Immature natural killer cell (primary cell): ENCODE measurements at regions not wholly inside any gene's neighbourhood (a gene's known extent, or its start where the extent isn't known, plus 50 kb on each side); places are given as distances from the start of the nearest gene placed in this dataset.

Experiments used
- DNase-seq, 3 donors: peaks; one replicate each; pipeline ENCODE4 v3.0.0; 2022; ENCODE audit warnings: mixed read lengths in 1 of 3
- H3K27ac Mint-ChIP-seq, 6 donors: one replicate each; pipeline ENCODE4 v1.8.0; 2020; ENCODE audit warnings: mixed read lengths in 6 of 6, mild to moderate bottlenecking in 5 of 6, inconsistent platforms in 4 of 6, moderate library complexity in 3 of 6
- H3K27me3 Mint-ChIP-seq, 3 donors: one replicate each; pipeline ENCODE4 v1.8.0; 2020 to 2021; ENCODE audit warnings: low read depth in 3 of 3, mild to moderate bottlenecking in 3 of 3, mixed read lengths in 3 of 3, moderate library complexity in 3 of 3, inconsistent platforms in 1 of 3
- H3K36me3 Mint-ChIP-seq, 3 donors: one replicate each; pipeline ENCODE4 v1.8.0; 2020; ENCODE audit warnings: mixed read lengths in 3 of 3, inconsistent platforms in 2 of 3, mild to moderate bottlenecking in 2 of 3
- H3K4me1 Mint-ChIP-seq, 2 donors: one replicate each; pipeline ENCODE4 v1.8.0; 2020; ENCODE audit warnings: inconsistent platforms in 2 of 2, mild to moderate bottlenecking in 2 of 2, mixed read lengths in 2 of 2, moderate library complexity in 1 of 2
- H3K4me3 Mint-ChIP-seq, 5 donors: one replicate each; pipeline ENCODE4 v1.8.0; 2020; ENCODE audit warnings: mild to moderate bottlenecking in 5 of 5, mixed read lengths in 5 of 5, inconsistent platforms in 3 of 5, moderate library complexity in 3 of 5
- H3K9me3 Mint-ChIP-seq, 6 donors: one replicate each; pipeline ENCODE4 v1.8.0; 2020; ENCODE audit warnings: mild to moderate bottlenecking in 6 of 6, mixed read lengths in 6 of 6, inconsistent platforms in 4 of 6, moderate library complexity in 3 of 6

DNA sequence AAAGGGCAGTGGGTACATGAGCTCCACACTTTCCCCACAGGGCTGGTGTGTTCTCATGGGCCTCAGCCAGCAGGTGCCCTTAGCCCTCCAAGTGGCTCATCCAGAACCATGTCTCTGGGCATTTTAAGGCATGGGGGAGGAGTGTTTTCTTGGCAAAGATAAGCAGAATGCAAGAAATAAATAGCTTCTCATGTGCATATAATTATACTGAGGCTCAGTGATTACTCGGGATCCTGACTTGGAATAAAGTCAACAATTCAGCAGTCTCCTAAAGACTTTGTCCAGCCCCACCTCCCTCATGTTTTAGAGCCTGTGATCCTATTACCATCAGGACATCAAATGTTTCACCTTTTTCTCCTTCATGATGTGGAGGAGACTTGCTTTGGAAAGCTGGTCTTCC is 92.7 kb upstream of the COG2 start:
- no peak for DNase-seq
- peaks cover 0 to 12% (median 9%) of the 10 kb centered on the region in 3 donors for H3K27me3 Mint-ChIP-seq
- H3K36me3 Mint-ChIP-seq: peaks cover 0 to 3% (median 0%) of the 10 kb centered on the region in 3 donors
- H3K4me1 Mint-ChIP-seq: peaks cover 10 to 20% of the 10 kb centered on the region in 2 donors
- H3K9me3 Mint-ChIP-seq: no peaks in the 10 kb centered on the region
- no peak overlapping the region for H3K4me3 Mint-ChIP-seq
- no peak overlapping the region for H3K27ac Mint-ChIP-seq

DNA sequence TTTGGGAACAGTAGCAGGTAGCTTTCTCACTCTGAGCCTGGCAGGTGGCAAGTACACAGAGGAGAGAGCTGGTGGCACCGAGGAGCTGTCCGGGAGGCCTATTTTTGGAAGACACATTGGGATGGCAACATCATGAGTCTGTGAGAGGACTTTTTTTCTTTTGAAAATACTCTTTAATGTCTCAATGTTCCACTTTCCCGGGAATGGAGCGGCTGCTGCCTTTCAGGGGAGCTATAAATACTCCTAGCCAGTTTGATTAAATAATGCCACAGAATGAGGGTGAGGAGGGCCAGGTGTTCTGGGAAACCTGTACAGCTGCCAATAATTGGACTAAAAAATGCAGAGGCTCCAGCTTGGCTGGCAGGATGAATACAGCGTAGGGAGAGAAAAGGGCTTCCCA is 93.3 kb upstream of the COG2 start:
- Mint-ChIP-seq H3K27ac (no peak overlapping the region), H3K4me3 (no peak overlapping the region), H3K9me3 (no peaks in the 10 kb centered on the region), H3K36me3 (peaks cover 0 to 3% (median 0%) of the 10 kb centered on the region in 3 donors), H3K4me1 (peaks cover 10 to 20% of the 10 kb centered on the region in 2 donors), H3K27me3 (peaks cover 0 to 12% (median 9%) of the 10 kb centered on the region in 3 donors)
- no peak for DNase-seq

DNA sequence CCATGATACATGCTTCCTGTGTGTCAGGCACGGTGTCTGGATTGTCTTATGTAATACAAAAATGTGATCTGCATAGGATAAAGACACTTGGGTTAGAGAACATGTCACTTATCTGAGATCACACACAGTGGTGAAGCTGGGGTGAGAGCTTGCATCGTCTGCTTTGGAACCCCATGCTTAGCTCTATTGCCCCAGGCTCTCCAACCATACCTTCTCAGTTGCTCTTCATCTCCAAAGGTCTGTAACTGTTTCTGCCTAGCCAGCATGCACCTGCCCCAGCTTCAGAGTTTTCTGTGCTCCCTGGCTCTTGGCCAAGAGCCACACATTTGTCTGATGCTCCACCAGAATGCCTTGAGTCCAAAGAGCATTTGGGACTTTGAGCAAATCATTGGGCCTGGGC is 93.9 kb upstream of the COG2 start:
- H3K4me1 Mint-ChIP-seq: peaks cover 10 to 23% of the 10 kb centered on the region in 2 donors
- peaks cover 0 to 3% (median 0%) of the 10 kb centered on the region in 3 donors for H3K36me3 Mint-ChIP-seq
- DNase-seq: no peak
- H3K27me3 Mint-ChIP-seq: peaks cover 0 to 12% (median 9%) of the 10 kb centered on the region in 3 donors
- H3K4me3 Mint-ChIP-seq: no peak overlapping the region
- H3K9me3 Mint-ChIP-seq: no peaks in the 10 kb centered on the region
- no peak overlapping the region for H3K27ac Mint-ChIP-seq

DNA sequence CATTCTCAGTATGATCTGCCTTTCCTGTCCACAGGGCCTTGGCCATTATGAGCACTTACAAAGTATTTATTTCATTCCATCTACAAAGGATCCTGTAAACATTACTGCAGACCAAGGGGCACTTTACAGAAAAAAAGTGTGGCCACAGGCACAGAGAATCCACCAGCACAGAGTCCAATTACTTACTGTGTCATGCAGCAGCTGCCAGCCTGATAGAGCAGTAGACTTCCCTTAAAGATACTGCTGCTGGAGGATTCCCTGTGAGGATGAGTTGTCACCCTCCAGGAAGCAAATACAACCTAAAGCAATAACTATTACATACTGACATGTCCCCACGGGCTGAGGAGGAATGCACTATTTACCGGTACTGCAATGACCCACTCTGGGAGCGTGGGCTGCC is 97.1 kb upstream of the COG2 start:
- no peak overlapping the region for H3K27ac Mint-ChIP-seq
- H3K27me3 Mint-ChIP-seq: peaks cover 0 to 10% (median 3%) of the 10 kb centered on the region in 3 donors
- no peak for DNase-seq
- H3K4me1 Mint-ChIP-seq: peaks cover 17 to 20% of the 10 kb centered on the region in 2 donors
- no peaks in the 10 kb centered on the region for H3K9me3 Mint-ChIP-seq
- no peak overlapping the region for H3K4me3 Mint-ChIP-seq
- H3K36me3 Mint-ChIP-seq: peaks cover 0 to 3% (median 0%) of the 10 kb centered on the region in 3 donors

DNA sequence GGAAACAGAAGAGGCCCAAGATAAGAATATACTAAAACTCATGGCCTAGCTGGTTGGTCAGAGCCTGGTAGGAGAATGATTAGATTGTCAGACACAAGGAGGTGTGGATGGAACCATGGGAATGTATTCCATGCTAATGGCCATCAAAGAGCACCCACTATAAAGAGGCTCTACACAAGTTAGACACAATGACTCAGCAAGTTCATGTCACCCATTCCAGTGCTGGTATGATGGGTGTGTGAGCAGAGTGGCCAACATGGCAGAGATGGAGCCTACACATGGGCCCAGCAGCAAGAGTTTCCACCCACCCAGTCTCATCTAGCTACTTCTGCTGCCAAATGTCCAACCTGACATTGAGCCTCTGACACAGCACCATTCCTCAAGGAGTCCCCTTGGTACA is 97.5 kb upstream of the COG2 start:
- H3K27me3 Mint-ChIP-seq: peaks cover 0 to 10% (median 3%) of the 10 kb centered on the region in 3 donors
- H3K36me3 Mint-ChIP-seq: peaks cover 0 to 3% (median 0%) of the 10 kb centered on the region in 3 donors
- DNase-seq: no peak
- peaks cover 17 to 20% of the 10 kb centered on the region in 2 donors for H3K4me1 Mint-ChIP-seq
- no peak overlapping the region for H3K27ac Mint-ChIP-seq
- H3K4me3 Mint-ChIP-seq: no peak overlapping the region
- H3K9me3 Mint-ChIP-seq: no peaks in the 10 kb centered on the region

DNA sequence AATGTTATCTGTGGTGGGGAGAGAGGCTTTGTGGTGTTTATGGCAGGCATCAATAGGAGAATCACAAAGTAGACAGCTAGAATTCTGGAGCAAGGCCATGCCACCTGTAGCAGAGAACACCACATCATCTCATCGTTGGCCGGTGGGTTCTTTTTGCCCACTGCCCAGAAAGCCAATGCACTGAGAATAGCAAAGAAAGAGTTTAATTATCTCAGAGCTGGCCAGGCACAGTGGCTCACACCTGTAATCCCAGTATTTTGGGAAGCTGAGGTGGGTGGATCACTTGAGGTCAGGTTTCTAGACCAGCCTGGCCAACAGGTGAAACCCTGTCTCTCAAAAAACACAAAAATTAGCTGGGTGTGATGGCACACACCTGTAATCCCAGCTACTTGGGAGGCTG is 99.2 kb upstream of the COG2 start:
- Mint-ChIP-seq H3K4me3 (no peak overlapping the region), H3K4me1 (peaks cover 17 to 20% of the 10 kb centered on the region in 2 donors), H3K9me3 (no peaks in the 10 kb centered on the region), H3K27me3 (peaks cover 2 to 8% (median 3%) of the 10 kb centered on the region in 3 donors), H3K27ac (peak overlapping the region in 1 of 6 donors; percentile 65), H3K36me3 (no peaks in the 10 kb centered on the region)
- DNase-seq: no peak

DNA sequence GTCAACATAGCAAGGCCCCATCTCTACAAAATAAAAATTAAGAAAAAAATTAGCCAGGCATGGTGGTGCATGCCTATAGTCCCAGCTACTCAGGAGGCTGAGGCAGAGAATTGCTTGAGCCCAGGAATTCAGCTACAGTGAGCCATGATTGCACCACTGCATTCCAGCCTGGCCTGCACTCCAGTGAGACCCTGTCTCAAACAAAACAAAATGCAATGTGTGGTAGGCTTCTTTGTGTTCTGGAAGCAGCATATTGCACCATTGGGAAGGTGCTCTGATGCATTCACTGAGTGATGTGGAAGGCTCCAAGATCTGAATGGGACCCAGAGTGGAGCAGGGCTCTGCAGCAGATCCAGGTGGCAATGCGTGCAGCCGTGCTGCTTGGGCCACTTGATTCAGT is 99.6 kb upstream of the COG2 start:
- H3K4me1 Mint-ChIP-seq: peaks cover 17 to 20% of the 10 kb centered on the region in 2 donors
- DNase-seq: no peak
- no peaks in the 10 kb centered on the region for H3K36me3 Mint-ChIP-seq
- peak overlapping the region in 2 of 5 donors; percentile 2 to 51 for H3K4me3 Mint-ChIP-seq
- H3K27ac Mint-ChIP-seq: peak overlapping the region in 2 of 6 donors; percentile 5 to 65
- H3K27me3 Mint-ChIP-seq: peaks cover 2 to 8% (median 3%) of the 10 kb centered on the region in 3 donors
- H3K9me3 Mint-ChIP-seq: peaks cover 0 to under 1% (median 0%) of the 10 kb centered on the region in 6 donors

DNA sequence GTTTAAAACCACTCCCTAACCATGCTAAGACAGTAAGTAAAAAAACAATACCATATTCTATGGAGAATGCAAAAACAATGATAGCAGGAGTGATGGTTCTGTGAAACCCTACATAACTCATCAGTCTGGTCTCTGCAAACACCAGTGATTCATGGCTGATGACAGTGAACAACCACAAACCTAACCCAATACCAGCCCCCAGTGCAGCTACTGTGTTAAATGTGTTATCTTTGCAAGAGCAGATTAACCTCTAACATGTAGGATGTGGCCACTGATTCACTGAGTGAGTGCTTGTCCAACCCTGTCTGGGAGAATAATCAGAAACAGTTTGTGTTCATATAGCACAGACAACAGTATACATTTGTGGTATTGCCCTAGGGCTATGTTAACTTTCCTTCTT is 100.2 kb upstream of the COG2 start:
- peak; percentile 54 to 66 (median 59) for DNase-seq
- Mint-ChIP-seq H3K4me3 (peak overlapping the region in 4 of 5 donors; percentile 15 to 61 (median 28)), H3K36me3 (no peaks in the 10 kb centered on the region), H3K4me1 (peaks cover 17 to 20% of the 10 kb centered on the region in 2 donors), H3K27me3 (peaks cover 0 to 8% (median 2%) of the 10 kb centered on the region in 3 donors), H3K27ac (peak overlapping the region; percentile 9 to 81 (median 67)), H3K9me3 (peaks cover 0 to 5% (median 0%) of the 10 kb centered on the region in 6 donors)

DNA sequence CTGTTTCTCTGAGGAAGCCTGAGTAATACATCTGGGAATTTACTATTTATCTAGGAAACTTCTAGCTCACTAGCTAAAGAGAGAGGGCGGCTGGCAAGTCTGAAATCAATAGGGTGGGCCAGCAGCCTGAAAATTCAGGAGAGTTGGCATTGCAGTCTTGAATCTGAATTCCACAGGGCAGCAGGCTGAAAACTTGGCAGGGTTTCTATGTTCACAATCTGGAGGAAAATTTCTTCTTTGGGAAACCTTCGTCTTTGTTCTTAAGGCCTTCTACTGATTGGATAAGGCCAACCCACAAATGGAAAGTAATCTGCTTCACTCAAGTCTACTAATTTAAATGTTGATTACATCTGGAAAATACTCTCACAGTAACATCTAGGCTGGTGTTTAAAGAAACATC is 101.0 kb upstream of the COG2 start:
- Mint-ChIP-seq H3K27me3 (peaks cover 1 to 8% (median 2%) of the 10 kb centered on the region in 3 donors), H3K4me3 (no peak overlapping the region), H3K9me3 (peaks cover 0 to 5% (median 0%) of the 10 kb centered on the region in 6 donors), H3K27ac (peak overlapping the region in 4 of 6 donors; percentile 25 to 81 (median 64)), H3K36me3 (no peaks in the 10 kb centered on the region), H3K4me1 (peaks cover 17 to 20% of the 10 kb centered on the region in 2 donors)
- no peak for DNase-seq

DNA sequence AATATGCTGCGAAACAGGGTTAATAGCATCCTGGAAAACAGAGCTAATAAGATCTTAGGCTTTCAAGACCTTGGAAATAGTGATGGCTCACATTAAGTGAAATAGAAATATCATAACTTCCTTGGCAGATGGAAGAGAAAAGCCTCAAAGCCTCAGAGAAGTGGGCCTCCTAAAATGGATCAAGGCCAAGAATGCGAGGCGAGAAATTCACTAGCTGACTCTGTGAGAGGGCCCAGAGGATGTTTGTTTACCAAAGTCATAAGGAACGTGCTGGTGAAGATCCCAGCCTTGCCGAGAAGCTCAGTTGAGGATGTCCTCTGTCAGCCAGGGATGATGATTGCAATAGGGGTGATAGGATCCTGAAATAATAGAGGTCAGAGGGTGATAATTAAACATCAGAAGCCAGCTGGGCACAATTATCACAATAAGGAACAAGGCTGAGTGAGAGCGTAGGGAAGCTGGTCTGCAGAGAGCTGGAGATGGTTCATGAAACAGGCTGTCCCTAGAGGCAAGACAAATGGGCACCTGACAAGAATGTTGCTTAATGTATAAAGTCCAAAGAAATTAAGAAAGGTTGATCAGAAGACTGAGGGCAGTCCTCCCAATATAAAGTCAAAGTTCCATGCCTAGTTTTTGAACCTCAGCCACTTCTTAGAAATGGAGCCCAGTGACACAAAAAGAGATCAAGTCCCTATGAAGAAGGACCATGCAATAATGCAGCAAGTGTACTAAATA is 101.7 kb upstream of the COG2 start:
- no peak overlapping the region for H3K4me3 Mint-ChIP-seq
- no peak for DNase-seq
- no peak overlapping the region for H3K27ac Mint-ChIP-seq
- H3K27me3 Mint-ChIP-seq: peaks cover 2 to 6% (median 3%) of the 10 kb centered on the region in 3 donors
- no peaks in the 10 kb centered on the region for H3K36me3 Mint-ChIP-seq
- H3K9me3 Mint-ChIP-seq: peaks cover 0 to 5% (median 0%) of the 10 kb centered on the region in 6 donors
- peaks cover 17 to 20% of the 10 kb centered on the region in 2 donors for H3K4me1 Mint-ChIP-seq

DNA sequence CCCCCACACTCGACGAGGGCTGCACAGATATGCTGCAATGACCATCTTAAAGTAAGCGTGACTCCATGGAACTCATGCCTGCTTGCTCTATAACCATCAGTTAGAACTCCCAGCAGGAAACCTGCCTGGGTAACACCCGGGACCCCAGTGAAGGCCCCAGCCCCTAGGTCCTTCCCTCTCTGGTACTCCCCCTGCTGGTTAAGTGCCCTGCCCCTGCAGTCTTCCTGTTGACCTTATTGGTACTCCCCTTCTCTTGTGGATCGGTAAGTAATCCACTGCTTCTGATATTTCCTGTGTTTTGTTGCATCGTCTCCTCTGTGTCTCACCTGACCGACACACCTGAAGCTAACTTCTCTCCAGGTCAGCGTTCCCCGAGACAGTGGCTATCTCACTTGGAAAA is 104.8 kb upstream of the COG2 start:
- Mint-ChIP-seq H3K27ac (no peak overlapping the region), H3K4me3 (no peak overlapping the region), H3K27me3 (peaks cover 0 to 4% (median 3%) of the 10 kb centered on the region in 3 donors), H3K9me3 (peaks cover 9 to 14% (median 12%) of the 10 kb centered on the region in 6 donors), H3K4me1 (peaks cover 11 to 12% of the 10 kb centered on the region in 2 donors), H3K36me3 (peaks cover 4 to 7% (median 5%) of the 10 kb centered on the region in 3 donors)
- no peak for DNase-seq

DNA sequence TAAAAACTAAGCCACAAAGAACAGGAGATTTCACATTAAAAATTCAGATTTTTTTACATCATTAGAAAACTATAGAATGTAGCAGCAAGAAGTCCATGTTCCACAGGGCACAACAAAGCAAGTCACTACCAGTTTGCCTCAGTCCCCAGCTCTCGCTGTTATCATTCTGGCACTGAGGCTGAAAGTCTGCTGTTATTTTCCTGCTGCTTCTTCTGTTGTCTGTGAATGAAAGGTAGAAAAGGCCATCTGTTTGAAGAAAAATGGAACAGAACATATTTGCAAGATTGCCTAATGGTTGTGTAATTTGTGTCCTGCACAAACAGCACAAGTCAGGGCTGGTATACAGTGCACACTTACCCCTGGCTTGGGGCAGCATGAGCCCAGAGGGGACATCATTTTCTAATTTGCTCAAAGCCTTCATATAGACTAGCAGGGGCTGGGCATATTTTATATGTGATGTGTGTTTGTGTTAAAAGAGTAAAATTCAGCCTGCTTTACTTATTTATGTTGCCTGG is 105.6 kb upstream of the COG2 start:
- no peak overlapping the region for H3K27ac Mint-ChIP-seq
- H3K4me1 Mint-ChIP-seq: peaks cover 3 to 4% of the 10 kb centered on the region in 2 donors
- peaks cover 9 to 14% (median 12%) of the 10 kb centered on the region in 6 donors for H3K9me3 Mint-ChIP-seq
- peaks cover 4 to 7% (median 5%) of the 10 kb centered on the region in 3 donors for H3K36me3 Mint-ChIP-seq
- no peak for DNase-seq
- H3K27me3 Mint-ChIP-seq: peaks cover 0 to 5% (median 3%) of the 10 kb centered on the region in 3 donors
- H3K4me3 Mint-ChIP-seq: no peak overlapping the region

DNA sequence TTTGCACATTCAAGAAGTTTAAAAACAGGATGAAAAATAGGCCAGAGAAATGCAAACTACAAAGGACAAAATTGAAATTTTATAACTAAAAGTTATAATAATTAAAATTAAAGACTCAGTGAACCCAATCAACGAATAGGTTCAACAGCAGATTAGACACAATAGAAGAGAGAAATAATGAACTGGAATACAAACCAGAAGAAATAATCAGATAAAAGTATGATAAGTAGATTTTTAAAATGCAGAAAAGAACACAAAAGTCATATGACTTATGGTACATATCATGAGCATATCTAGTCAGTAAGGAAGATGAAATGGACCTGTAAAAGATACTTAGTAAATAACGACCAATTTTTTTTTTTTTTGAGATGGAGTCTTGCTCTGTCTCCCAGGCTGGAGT is 108.1 kb upstream of the COG2 start:
- Mint-ChIP-seq H3K4me3 (no peak overlapping the region), H3K4me1 (no peaks in the 10 kb centered on the region), H3K36me3 (peaks cover 4 to 8% (median 7%) of the 10 kb centered on the region in 3 donors), H3K9me3 (peaks cover 9 to 20% (median 15%) of the 10 kb centered on the region in 6 donors), H3K27ac (no peak overlapping the region), H3K27me3 (peaks cover 0 to 6% (median 5%) of the 10 kb centered on the region in 3 donors)
- no peak for DNase-seq

DNA sequence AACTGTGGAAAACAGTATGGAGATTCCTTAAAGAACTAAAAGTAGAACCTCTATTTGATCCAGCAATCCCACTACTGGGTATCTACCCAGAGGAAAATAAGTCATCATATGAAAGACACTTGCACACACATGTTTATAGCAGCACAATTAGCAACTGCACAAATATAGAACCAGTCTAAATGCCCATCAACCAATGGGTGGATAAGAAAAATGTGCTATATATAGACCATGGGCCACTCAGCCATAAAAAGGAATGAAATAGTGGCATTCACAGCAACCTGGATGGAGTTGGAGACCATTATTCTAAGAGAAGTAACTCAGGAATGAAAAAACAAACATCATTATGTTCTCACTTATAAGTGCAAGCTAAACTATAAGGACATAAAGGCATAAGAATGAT is 105.0 kb upstream of the PGBD5 start:
- H3K4me1 Mint-ChIP-seq: no peaks in the 10 kb centered on the region
- peaks cover 4 to 10% (median 7%) of the 10 kb centered on the region in 3 donors for H3K36me3 Mint-ChIP-seq
- peaks cover 9 to 20% (median 16%) of the 10 kb centered on the region in 6 donors for H3K9me3 Mint-ChIP-seq

More for the DNA sequence above, 105.0 kb upstream of the PGBD5 start:
- H3K27ac Mint-ChIP-seq: no peak overlapping the region
- no peak overlapping the region for H3K4me3 Mint-ChIP-seq
- no peak for DNase-seq
- peaks cover 2 to 10% (median 4%) of the 10 kb centered on the region in 3 donors for H3K27me3 Mint-ChIP-seq
